IPS-20b (cell line): ENCODE measurements at regions not wholly inside any gene's neighbourhood (a gene's known extent, or its start where the extent isn't known, plus 50 kb on each side); places are given as distances from the start of the nearest gene placed in this dataset.
"Not testable (repeated sequence)": the region's sequence is repeated elsewhere in the genome, so short reads cannot be mapped to it uniquely, and the experiment has no call there.

Experiments used
- H3K27ac ChIP-seq: one replicate; pipeline ENCODE4 v1.5.1; 2013; ENCODE audit warnings: low read length
- H3K27me3 ChIP-seq: 2 replicates; pipeline ENCODE4 v1.6.1; 2013; ENCODE audit warnings: mild to moderate bottlenecking, low read length, inconsistent platforms; ENCODE audit not compliant: insufficient read depth
- H3K36me3 ChIP-seq: 2 replicates; pipeline ENCODE4 v1.6.1; 2013; ENCODE audit warnings: low read depth, mild to moderate bottlenecking, inconsistent platforms, low read length, moderate library complexity; ENCODE audit not compliant: insufficient read depth
- H3K4me1 ChIP-seq: 2 replicates; pipeline ENCODE4 v1.6.1; 2013; ENCODE audit warnings: mild to moderate bottlenecking, control low read depth, inconsistent platforms, low read length, moderate library complexity; ENCODE audit not compliant: insufficient read depth
- H3K4me3 ChIP-seq: 2 replicates; pipeline ENCODE4 v1.5.1; 2013; ENCODE audit warnings: mild to moderate bottlenecking, low read length, inconsistent platforms
- H3K9ac ChIP-seq: 2 replicates; pipeline ENCODE4 v1.6.1; 2013; ENCODE audit warnings: low read depth, mild to moderate bottlenecking, inconsistent platforms, low read length, moderate library complexity
- H3K9me3 ChIP-seq: 2 replicates; pipeline ENCODE4 v1.6.1; 2013; ENCODE audit warnings: mild to moderate bottlenecking, low read depth, low read length, inconsistent platforms; ENCODE audit not compliant: insufficient read depth

DNA sequence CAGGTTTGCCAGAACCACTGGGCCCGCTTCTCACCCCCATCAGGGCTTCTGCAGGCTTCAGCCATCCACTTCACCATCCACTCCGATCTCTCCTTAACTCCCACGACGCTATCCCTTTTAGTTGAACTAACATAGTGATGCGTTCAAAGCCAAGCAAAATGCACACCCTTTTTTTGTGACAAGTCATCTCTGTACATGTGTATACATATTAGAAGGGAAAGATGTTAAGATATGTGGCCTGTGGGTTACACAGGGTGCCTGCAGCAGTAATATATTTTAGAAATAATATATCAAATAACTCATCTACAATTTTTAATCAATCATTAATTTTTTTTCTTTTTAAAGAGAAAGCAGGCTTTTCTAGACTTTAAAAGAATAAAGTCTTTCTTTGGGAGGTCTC lies 114.6 kb downstream of the NBPF12 start:
- Histone ChIP-seq H3K9me3 (no peaks in the 10 kb centered on the region), H3K4me1 (no peaks in the 10 kb centered on the region), H3K27me3 (no peaks in the 10 kb centered on the region), H3K27ac (no peak overlapping the region), H3K4me3 (no peak overlapping the region), H3K36me3 (no peaks in the 10 kb centered on the region), H3K9ac (no peak overlapping the region)

DNA sequence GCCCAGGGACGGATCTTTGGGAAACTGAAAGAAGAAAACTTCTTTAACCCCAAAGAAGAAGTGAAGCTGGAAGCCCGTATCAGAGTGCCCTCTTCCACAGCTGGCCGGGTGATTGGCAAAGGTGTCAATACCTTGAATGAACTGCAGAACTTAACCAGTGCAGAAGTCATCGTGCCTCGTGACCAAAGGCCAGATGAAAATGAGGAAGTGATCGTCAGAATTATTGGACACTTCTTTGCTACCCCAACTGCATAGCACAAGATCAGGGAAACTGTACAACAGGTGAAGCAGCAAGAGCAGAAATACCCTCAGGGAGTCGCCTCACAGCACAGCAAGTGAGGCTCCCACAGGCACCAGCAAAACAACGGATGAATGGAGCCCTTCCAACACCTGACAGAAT lies 114.0 kb downstream of the NBPF12 start:
- H3K27me3 ChIP-seq: no peaks in the 10 kb centered on the region
- H3K27ac ChIP-seq: no peak overlapping the region
- H3K9me3 ChIP-seq: no peaks in the 10 kb centered on the region
- no peak overlapping the region for H3K9ac ChIP-seq
- no peak overlapping the region for H3K4me3 ChIP-seq
- H3K36me3 ChIP-seq: no peaks in the 10 kb centered on the region
- no peaks in the 10 kb centered on the region for H3K4me1 ChIP-seq

GRCh38 chr1:147051136-147051535 lies 113.0 kb downstream of the NBPF12 start:
- Histone ChIP-seq H3K36me3 (no peaks in the 10 kb centered on the region), H3K9me3 (no peaks in the 10 kb centered on the region), H3K27ac (no peak overlapping the region), H3K4me1 (no peaks in the 10 kb centered on the region), H3K9ac (no peak overlapping the region), H3K27me3 (no peaks in the 10 kb centered on the region), H3K4me3 (no peak overlapping the region)

DNA sequence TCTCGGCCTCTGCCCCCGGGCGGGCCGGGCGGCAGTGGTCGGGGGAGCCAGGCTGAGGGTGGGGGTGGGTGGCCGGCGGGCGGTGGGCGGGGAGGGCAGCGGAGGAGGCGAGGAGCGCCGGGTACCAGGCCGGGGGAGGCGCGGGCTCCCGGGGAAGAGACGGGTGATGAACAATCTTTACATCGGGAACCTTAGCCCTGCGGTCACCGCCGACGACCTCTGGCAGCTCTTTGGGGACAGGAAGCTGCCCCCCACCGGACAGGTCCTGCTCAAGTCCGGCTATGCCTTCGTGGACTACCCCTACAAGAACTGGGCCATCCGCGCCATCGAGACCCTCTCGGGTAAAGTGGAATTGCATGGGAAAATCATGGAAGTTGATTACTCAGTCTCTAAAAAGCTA lies 112.5 kb downstream of the NBPF12 start:
- no peak overlapping the region for H3K27ac ChIP-seq
- no peak overlapping the region for H3K9ac ChIP-seq
- no peaks in the 10 kb centered on the region for H3K9me3 ChIP-seq
- H3K4me3 ChIP-seq: no peak overlapping the region
- no peaks in the 10 kb centered on the region for H3K27me3 ChIP-seq
- H3K36me3 ChIP-seq: no peaks in the 10 kb centered on the region
- H3K4me1 ChIP-seq: no peaks in the 10 kb centered on the region

DNA sequence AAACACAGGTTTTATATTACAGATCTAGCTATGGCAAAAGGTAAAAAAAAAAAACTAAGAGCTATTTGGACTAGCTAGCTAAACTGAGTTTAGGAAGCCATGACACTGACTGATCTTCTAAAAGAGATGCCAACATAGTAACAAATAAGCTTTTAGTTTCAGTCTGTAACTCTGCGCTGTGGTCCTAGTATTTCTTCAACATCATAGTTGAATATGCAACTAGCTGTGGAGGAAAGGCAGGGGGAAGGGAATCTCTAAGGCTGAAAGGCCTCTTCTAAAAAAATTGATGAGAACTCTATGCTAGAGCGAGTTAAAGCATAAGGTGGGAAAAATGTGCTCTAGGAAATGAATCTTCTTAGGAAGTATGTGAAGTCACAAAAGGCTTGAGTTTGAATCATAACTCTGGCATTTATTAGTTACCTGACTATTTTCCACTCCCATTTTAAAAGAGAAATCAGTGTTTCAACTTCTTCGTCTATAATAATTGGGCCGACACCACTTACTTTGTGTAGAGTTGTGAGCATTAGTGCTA lies 108.8 kb downstream of the NBPF12 start:
- not testable (repeated sequence) for H3K4me1 ChIP-seq, H3K4me3 ChIP-seq, H3K27me3 ChIP-seq, H3K27ac ChIP-seq, H3K36me3 ChIP-seq, H3K9me3 ChIP-seq, H3K9ac ChIP-seq

DNA sequence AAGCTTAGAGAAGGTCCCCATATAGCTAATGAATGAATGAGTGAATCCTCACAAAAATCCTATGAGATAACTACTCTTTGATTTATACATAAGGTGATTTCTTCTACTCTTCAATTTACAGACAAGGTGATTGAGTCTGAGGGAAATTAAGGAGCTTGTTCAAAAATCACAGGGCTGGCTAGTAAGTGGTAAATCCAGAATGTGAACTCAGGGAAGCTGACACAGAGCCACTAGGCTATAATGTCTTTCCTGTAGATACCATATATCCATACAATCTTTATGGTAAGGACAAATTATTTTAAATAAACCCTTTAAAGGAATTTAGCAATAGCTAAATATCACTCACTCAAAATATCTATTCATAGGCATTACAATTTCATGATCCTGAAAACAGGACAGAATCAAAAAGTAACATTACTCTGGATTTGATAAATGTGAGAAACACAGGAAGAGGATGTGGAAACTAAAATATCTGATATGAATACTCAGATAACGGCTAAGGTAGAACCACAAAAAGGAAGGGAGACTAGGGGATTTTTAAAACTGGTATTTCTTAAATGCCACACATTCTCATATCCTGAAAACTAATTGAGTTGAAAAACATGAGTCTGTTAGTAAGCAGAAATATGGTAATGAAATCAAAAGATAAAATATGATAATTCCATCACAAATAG lies 108.2 kb downstream of the NBPF12 start:
- no peak overlapping the region for H3K4me3 ChIP-seq
- no peak overlapping the region for H3K9ac ChIP-seq
- no peaks in the 10 kb centered on the region for H3K4me1 ChIP-seq
- H3K27me3 ChIP-seq: no peaks in the 10 kb centered on the region
- H3K9me3 ChIP-seq: no peaks in the 10 kb centered on the region
- H3K36me3 ChIP-seq: no peaks in the 10 kb centered on the region
- no peak overlapping the region for H3K27ac ChIP-seq
